ENCODE measurements at regions not wholly inside any gene's neighbourhood (a gene's known extent, or its start where the extent isn't known, plus 50 kb on each side); places are given as distances from the start of the nearest gene placed in this dataset.

GRCh38 chr5:175052351-175052750 lies 328.0 kb downstream of the MSX2 start:
- TF ChIP-seq CTCF (conservative IDR thresholded peaks at IDR 0.05; ENCODE audit: low read depth, low read length) (no peak), RFX5 (IDR thresholded peaks at IDR 0.05; ENCODE audit: low read depth, low read length) (no peak), MAZ (IDR thresholded peaks at IDR 0.05; ENCODE audit: borderline replicate concordance, low read depth, low read length) (no peak), MAFK (IDR thresholded peaks at IDR 0.05; ENCODE audit: low read depth, low read length) (no peak), POLR2A (IDR thresholded peaks at IDR 0.05; ENCODE audit: low read depth, low read length) (no peak), MXI1 (IDR thresholded peaks at IDR 0.05; ENCODE audit: borderline replicate concordance, low read depth, low read length) (no peak), NFE2L2 (IDR thresholded peaks at IDR 0.05; ENCODE audit: low read depth, low read length) (no peak)
- TF ChIP-seq, protein P1, sequence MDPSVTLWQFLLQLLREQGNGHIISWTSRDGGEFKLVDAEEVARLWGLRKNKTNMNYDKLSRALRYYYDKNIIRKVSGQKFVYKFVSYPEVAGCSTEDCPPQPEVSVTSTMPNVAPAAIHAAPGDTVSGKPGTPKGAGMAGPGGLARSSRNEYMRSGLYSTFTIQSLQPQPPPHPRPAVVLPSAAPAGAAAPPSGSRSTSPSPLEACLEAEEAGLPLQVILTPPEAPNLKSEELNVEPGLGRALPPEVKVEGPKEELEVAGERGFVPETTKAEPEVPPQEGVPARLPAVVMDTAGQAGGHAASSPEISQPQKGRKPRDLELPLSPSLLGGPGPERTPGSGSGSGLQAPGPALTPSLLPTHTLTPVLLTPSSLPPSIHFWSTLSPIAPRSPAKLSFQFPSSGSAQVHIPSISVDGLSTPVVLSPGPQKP (IDR thresholded peaks at IDR 0.05; ENCODE audit: borderline replicate concordance, low read depth, low read length) = no peak
- TF ChIP-seq, protein P2, sequence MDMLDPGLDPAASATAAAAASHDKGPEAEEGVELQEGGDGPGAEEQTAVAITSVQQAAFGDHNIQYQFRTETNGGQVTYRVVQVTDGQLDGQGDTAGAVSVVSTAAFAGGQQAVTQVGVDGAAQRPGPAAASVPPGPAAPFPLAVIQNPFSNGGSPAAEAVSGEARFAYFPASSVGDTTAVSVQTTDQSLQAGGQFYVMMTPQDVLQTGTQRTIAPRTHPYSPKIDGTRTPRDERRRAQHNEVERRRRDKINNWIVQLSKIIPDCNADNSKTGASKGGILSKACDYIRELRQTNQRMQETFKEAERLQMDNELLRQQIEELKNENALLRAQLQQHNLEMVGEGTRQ (IDR thresholded peaks at IDR 0.05; ENCODE audit: low read depth, low read length) = no peak
